GM10248 (cell line): ENCODE measurements at regions not wholly inside any gene's neighbourhood (a gene's known extent, or its start where the extent isn't known, plus 50 kb on each side); places are given as distances from the start of the nearest gene placed in this dataset.

Source experiments
- CTCF ChIA-PET: fragments of 300-600 bp; sonication (Branson Sonifier 250); formaldehyde crosslinking; extraction: SDS; loops from one replicate; lab custom pipeline; 2021; ENCODE audit warnings: antibody characterized with exemption; lab: Yijun Ruan, JAX
- POLR2A ChIA-PET: fragments of 350-650 bp; sonication (Branson Sonifier 250); formaldehyde crosslinking; extraction: SDS; loops from one replicate; lab custom pipeline; 2020; ENCODE audit warnings: antibody characterized with exemption; lab: Yijun Ruan, JAX
- DNase-seq: peaks from one replicate; pipeline ENCODE4 v3.0.0; 2012; ENCODE audit errors: extremely low spot score
- TF ChIP-seq, protein P1 (sequence below): IDR thresholded peaks from 2 replicates; pipeline ENCODE4 v1.5.1; 2012; ENCODE audit warnings: mild to moderate bottlenecking, low read depth; ENCODE audit errors: extremely low read depth, missing control alignments, control extremely low read depth

DNA sequence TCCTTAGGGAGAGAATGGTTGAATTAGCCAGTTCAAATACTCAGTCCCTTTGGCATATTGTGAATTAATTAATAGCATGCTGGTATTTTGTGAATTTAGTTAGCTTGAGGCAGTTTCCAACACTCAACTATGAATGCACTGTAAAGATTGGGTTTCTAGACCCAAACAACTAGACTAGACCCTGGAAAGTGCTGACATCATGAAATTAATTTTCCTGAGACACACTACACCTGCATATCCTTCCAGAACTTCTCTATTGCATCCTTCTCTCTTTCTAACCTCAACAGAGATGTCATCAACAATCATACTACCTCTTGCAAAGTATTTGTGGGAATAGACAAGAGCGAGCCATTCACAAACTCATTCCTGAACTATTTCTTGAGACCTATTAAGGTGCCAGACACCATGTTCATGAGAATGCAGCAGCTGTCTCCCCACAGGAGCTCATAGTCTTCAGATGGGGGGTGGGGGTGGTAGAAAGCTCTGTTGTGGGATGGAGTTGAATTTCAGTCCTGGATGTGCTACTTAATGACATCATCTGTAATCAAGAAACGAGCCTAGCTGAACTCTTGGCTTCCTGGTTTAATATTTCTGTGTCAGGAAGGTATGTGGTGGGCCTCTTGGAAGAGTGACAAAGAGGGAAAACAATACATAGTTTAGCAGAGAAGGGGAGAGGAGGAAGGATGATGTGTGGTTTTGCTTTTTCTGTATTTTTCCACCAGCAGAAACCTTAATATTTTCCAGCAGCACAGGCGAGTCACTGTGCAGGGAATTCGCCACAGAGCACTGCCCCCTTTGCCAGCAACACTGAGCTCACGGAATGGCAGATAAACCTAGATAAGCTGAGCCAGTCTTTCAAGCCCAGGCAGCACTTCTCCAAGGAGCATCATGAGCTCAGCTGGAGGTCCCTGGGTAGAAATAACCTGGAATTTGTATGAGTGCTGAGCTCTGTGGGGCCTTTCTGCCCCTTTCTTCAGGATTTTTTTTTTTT lies 53.1 kb upstream of the CYSLTR2 start:
- TF ChIP-seq, protein P1, sequence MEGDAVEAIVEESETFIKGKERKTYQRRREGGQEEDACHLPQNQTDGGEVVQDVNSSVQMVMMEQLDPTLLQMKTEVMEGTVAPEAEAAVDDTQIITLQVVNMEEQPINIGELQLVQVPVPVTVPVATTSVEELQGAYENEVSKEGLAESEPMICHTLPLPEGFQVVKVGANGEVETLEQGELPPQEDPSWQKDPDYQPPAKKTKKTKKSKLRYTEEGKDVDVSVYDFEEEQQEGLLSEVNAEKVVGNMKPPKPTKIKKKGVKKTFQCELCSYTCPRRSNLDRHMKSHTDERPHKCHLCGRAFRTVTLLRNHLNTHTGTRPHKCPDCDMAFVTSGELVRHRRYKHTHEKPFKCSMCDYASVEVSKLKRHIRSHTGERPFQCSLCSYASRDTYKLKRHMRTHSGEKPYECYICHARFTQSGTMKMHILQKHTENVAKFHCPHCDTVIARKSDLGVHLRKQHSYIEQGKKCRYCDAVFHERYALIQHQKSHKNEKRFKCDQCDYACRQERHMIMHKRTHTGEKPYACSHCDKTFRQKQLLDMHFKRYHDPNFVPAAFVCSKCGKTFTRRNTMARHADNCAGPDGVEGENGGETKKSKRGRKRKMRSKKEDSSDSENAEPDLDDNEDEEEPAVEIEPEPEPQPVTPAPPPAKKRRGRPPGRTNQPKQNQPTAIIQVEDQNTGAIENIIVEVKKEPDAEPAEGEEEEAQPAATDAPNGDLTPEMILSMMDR = no peak
- no peak for DNase-seq
- ChIA-PET POLR2A (interaction anchor here (0.6 kb wide), 1 partner anchor 68 kb away, joined by 5 read pairs; no protein-coding TSS in a partner anchor), CTCF (interaction anchor here (0.7 kb wide), 2 partner anchors 20 kb away, joined by 3 to 5 read pairs; no protein-coding TSS in a partner anchor)

DNA sequence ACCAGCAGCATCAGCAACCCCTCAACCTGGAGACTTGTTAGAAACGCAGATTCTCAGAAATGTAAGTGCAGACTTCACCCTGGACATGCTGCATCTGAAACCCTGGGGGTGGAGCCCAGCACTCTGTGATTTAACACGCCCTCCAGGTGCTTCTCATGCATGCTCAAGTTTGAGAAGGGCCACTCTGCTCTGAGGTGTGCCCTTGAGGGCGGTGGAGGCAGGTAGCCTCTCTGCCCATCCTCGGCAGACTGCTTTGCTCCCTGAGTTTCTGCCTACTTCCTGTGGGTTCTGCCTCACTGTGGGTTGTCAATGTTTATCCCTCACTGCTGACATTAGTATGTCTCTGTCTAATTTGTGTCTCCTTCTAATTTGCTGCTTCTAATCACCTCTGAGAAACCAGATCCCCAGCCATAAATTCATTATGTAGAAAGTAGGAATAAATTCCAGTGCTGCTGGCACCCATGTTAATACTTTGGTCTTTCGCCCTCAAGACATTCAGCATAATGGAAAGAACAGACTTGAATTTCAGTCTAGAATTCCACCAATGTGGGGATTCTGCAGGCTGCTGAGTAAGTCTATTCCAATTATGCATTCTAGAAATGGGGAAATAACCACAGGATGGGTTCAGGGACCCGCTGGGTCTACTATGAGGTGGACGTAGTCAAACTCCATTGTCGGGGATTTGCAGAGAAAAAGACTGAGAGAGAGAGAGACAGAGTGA lies 51.3 kb upstream of the CYSLTR2 start:
- DNase-seq = no peak
- CTCF ChIA-PET = no interaction called here
- POLR2A ChIA-PET = interaction anchor here (0.5 kb wide), 1 partner anchor 185 kb away, joined by 3 read pairs; no protein-coding TSS in a partner anchor
- TF ChIP-seq, protein P1 = no peak

DNA sequence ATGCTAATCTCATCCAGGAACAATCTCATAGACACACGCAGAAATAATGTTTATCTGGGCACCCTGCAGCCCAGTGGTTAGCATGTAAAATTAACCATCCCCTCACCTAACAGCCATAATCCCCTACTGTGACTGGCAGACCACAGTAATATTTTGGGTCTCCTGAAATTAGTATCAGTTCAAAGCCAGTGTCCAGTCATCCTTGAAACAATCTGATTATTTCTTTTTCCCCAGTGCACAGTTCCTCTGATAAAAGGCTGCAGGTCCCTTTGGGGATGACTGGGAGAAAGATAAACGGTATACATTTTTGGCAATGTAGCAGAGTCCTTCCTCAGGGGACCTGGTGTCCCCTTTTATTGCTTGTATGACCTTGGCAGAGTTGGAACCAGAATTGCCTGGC lies 50.4 kb upstream of the CYSLTR2 start:
- DNase-seq = no peak
- ChIA-PET POLR2A (no interaction called here), CTCF (no interaction called here)
- TF ChIP-seq, protein P1 = no peak
